Nephron (organoid): ENCODE measurements at regions not wholly inside any gene's neighbourhood (a gene's known extent, or its start where the extent isn't known, plus 50 kb on each side); places are given as distances from the start of the nearest gene placed in this dataset.
A peak's percentile ranks its signal among the peaks of the same experiment; 100 is the strongest.

Source experiments
- H3K27ac Mint-ChIP-seq, 3 experiments: 2 replicates each; pipeline ENCODE4 v1.8.0; 2020; ENCODE audit warnings: mixed read lengths in 3 of 3, mild to moderate bottlenecking in 2 of 3, moderate library complexity in 1 of 3
- H3K27me3 Mint-ChIP-seq: 2 replicates; pipeline ENCODE4 v1.8.0; 2021; ENCODE audit warnings: low read depth, mild to moderate bottlenecking, moderate library complexity, mixed read lengths
- H3K36me3 Mint-ChIP-seq: 2 replicates; pipeline ENCODE4 v1.8.0; 2020; ENCODE audit warnings: low read depth, mixed read lengths
- H3K4me1 Mint-ChIP-seq: 2 replicates; pipeline ENCODE4 v1.8.0; 2020; ENCODE audit warnings: mixed read lengths
- H3K4me3 Mint-ChIP-seq, 3 experiments: 2 replicates each; pipeline ENCODE4 v1.8.0; 2020; ENCODE audit warnings: mild to moderate bottlenecking in 3 of 3, mixed read lengths in 3 of 3, moderate library complexity in 2 of 3
- H3K9me3 Mint-ChIP-seq: 2 replicates; pipeline ENCODE4 v1.8.0; 2020; ENCODE audit warnings: mixed read lengths
- TF ChIP-seq, protein P1 (sequence below), 3 experiments: fragments of 200-600 bp; sonication (generic); IDR thresholded peaks; one replicate each; pipeline ENCODE4 v1.5.0; 2021; ENCODE audit warnings: antibody characterized with exemption in 3 of 3; ENCODE audit not compliant: unreplicated experiment in 3 of 3

DNA sequence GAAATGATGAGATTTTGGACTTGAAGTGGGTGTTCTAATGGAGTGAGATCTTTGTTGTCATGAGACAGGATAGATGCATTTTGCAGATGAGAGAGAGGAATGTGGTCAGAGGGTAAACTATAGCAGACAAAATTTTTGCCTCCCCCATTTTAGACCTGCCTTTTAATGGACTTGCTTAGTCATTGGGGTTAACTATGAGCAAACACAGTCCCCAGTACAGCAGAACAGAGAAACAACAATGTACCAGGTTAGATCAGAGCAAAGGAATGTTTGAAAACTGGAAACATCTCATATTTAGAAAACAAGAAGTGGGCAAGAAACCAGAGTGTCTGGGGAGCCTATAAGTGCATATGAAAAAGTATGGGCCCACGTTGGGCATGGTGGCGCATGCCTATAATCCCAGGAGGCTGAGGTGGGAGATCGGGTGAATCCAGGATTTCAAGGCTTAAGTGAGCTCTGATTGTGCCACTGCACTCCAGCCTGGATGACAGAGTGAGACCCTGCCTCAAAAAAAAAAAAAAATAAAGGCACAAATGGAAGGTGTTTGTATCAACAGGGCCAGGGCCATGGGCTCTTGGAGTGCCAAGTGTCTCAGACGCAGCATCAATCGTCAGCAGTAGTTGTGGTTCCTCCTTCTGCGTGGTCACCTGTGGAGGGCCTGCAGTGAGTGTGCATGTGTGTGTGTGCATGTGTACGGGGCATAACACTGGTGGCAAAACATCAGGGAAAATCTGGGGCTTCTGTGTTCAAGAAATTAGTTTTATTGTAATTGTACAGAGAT, 214.4 kb upstream of the S1PR3 start:
- peaks cover 44% of the 10 kb centered on the region for H3K4me1 Mint-ChIP-seq
- no peaks in the 10 kb centered on the region for H3K36me3 Mint-ChIP-seq
- H3K27ac Mint-ChIP-seq, result peak overlapping the region; percentile 96 to 97 (median 96)
- no peak overlapping the region for H3K4me3 Mint-ChIP-seq
- peaks cover 7% of the 10 kb centered on the region for H3K27me3 Mint-ChIP-seq
- no peaks in the 10 kb centered on the region for H3K9me3 Mint-ChIP-seq
- TF ChIP-seq, protein P1, sequence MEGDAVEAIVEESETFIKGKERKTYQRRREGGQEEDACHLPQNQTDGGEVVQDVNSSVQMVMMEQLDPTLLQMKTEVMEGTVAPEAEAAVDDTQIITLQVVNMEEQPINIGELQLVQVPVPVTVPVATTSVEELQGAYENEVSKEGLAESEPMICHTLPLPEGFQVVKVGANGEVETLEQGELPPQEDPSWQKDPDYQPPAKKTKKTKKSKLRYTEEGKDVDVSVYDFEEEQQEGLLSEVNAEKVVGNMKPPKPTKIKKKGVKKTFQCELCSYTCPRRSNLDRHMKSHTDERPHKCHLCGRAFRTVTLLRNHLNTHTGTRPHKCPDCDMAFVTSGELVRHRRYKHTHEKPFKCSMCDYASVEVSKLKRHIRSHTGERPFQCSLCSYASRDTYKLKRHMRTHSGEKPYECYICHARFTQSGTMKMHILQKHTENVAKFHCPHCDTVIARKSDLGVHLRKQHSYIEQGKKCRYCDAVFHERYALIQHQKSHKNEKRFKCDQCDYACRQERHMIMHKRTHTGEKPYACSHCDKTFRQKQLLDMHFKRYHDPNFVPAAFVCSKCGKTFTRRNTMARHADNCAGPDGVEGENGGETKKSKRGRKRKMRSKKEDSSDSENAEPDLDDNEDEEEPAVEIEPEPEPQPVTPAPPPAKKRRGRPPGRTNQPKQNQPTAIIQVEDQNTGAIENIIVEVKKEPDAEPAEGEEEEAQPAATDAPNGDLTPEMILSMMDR (IDR thresholded peaks at IDR 0.05; ENCODE audit: unreplicated experiment in 3 of 3), result no peak

DNA sequence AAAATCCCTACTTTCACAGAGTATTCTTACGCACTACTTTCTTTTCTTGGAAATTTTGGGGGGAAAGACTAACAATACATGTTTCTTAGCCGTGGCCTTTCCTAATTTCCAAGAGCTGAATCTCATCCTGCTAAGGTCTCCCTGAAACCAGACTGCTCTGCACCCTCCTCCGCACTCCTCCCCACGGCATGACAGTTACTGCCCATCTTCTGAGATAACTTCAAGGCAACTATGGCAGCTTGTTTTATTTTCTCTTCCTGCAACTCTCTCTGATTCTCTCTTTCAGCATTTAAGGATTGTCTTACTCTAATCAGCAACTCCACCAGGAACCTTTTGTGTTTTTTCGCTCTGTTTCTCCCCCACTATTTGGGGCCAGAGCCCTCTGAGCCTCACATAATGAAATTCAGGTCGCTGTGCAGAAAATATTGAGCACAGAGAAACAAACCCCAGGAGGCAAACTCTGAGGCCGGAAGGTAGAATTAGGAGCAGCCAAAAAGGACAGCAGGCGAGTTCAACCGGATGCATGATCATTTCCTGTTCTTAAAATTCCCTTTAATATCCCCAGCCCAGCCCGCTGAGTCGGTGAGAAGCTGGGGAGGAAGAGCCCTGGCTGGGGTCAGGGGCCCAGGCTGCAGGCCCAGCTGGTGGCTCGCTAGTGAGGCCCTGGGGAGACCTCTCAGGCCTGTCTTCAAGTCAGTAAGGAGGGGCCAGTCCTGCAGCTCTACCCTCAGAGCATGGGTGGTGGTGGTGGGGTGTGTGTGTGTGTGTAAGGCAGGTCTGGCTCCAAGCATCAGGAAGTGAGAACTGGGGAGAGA, 213.6 kb upstream of the S1PR3 start:
- TF ChIP-seq, protein P1 (IDR thresholded peaks at IDR 0.05; ENCODE audit: unreplicated experiment in 3 of 3), result no peak
- Mint-ChIP-seq H3K4me3 (peak overlapping the region; percentile 2 to 34 (median 3)), H3K27ac (peak overlapping the region; percentile 96 to 97 (median 96)), H3K27me3 (peaks cover 7% of the 10 kb centered on the region), H3K9me3 (no peaks in the 10 kb centered on the region), H3K4me1 (peaks cover 49% of the 10 kb centered on the region), H3K36me3 (no peaks in the 10 kb centered on the region)

DNA sequence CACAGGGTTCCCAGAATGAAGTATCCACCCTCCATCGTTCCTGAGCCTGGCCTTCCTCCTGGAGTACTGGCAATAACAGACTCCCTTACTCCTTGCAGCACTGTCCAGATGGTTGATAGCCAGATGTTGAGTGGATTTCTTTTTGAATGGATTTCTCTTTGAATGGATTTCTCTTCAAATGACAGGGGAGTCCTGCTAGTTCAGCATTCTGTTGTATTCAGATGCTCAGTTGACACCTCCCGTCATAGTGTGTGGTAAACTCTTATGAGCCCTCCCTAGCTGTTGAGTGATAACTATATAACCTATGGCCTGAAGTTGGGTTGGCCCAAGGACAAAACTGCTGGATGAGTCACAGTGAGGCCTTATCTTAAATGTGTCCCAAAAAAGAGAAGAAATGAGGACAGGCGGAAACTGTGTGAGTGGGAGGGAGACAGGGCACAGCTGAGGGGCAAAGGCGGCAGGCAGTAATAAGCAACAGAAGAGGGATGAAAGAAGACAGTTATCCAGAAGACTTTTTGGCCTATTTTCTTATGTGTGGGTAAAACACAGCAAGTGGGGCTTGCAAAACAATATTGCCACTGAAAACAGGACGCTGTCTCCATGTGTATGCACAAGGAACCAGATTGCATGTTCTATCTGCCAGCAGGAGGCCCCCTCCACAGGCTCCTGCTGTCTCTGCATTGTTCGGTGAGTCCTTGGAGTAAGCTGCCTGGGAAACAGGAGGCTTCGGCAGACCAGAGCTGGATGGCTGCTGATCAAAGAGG, 209.5 kb upstream of the S1PR3 start:
- H3K4me1 Mint-ChIP-seq, result peaks cover 39% of the 10 kb centered on the region
- no peaks in the 10 kb centered on the region for H3K9me3 Mint-ChIP-seq
- H3K4me3 Mint-ChIP-seq, result no peak overlapping the region
- TF ChIP-seq, protein P1 (IDR thresholded peaks at IDR 0.05; ENCODE audit: unreplicated experiment in 3 of 3), result peak in 2 of 3 experiments; percentile 44 to 48
- no peaks in the 10 kb centered on the region for H3K36me3 Mint-ChIP-seq
- peak overlapping the region; percentile 39 to 88 (median 72) for H3K27ac Mint-ChIP-seq
- H3K27me3 Mint-ChIP-seq, result no peaks in the 10 kb centered on the region

DNA sequence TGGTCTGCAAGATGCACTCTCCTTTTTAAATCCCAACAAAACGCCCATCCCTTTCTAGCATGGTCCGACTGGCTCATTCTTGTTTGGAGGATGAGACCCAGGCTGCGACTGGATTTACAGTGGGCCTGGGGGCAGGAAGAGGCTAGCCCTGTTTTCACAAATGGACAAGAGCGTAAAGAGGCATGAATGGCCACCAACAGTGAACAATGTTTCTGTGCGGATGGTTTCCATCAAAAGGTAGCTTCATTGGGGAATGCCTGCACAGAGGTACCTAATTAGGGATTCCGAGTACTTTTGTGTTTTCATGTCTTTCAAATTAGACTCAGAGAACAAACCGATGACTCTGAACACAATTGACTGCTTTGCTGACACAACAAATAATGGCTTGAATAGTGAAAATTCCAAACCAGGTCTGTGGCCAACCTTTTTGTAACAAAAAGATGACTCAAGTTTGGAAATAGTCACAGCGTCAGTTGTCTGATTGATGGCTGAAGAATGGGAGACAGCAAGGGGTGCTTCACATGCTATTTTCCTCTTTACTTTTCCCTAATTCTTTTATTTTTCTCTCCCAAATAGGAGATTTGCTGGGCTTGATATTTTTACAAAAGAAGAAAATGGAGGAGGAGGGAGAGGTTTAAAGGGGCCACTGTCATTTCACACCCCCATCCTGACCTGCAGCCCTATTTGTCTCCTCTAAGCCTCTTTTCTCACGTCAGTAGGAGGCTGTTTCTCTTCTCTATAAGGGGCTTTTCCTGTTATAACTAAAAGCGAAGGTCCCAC, 208.1 kb upstream of the S1PR3 start:
- TF ChIP-seq, protein P1 (IDR thresholded peaks at IDR 0.05; ENCODE audit: unreplicated experiment in 3 of 3), result no peak
- H3K36me3 Mint-ChIP-seq, result no peaks in the 10 kb centered on the region
- H3K4me3 Mint-ChIP-seq, result no peak overlapping the region
- no peaks in the 10 kb centered on the region for H3K9me3 Mint-ChIP-seq
- H3K27ac Mint-ChIP-seq, result peak overlapping the region; percentile 61 to 81 (median 77)
- H3K27me3 Mint-ChIP-seq, result no peaks in the 10 kb centered on the region
- peaks cover 39% of the 10 kb centered on the region for H3K4me1 Mint-ChIP-seq

DNA sequence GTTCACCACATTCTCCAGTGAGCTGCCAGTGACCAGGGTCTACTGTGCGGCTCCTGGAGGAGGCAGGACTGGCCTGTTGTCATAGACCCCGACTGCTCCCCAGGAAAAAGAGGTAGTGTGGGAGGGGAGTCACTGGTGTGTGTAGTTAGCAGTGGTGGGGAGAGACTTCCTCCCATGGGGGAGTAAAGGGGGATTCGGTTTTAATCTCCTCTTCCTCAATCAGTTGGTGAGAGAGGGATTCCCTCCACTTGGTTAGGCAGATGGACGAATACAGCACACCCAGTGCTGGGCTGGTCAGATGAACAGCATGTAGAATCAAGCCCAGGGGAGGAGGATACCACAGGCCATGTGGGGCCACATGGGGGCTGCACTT, 207.6 kb upstream of the S1PR3 start:
- Mint-ChIP-seq H3K9me3 (no peaks in the 10 kb centered on the region), H3K4me3 (no peak overlapping the region), H3K27ac (peak overlapping the region; percentile 61 to 81 (median 77)), H3K36me3 (no peaks in the 10 kb centered on the region), H3K27me3 (no peaks in the 10 kb centered on the region), H3K4me1 (peaks cover 44% of the 10 kb centered on the region)
- TF ChIP-seq, protein P1 (IDR thresholded peaks at IDR 0.05; ENCODE audit: unreplicated experiment in 3 of 3), result no peak
